ENCODE measurements at regions not wholly inside any gene's neighbourhood (a gene's known extent, or its start where the extent isn't known, plus 50 kb on each side); places are given as distances from the start of the nearest gene placed in this dataset.

DNA sequence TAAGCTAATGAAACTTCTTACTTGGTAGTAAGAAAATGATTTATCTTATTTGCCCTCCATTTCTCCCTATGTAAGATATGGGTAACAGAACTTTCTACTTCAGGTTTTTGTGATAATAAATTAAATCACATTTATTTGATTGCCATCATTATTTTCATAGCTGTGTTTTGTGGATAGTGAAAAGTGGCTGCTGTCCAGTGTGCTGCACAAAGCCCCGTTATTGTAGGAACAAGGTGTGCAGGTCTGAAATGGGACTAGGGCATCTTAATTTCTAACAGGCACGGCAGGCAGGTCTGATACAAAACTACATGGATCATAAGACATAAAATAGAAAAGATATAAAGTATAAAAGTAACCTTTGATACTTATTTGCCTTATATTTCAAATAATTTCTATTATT, 51.6 kb upstream of the THSD7B start:
- TF ChIP-seq, protein P1, sequence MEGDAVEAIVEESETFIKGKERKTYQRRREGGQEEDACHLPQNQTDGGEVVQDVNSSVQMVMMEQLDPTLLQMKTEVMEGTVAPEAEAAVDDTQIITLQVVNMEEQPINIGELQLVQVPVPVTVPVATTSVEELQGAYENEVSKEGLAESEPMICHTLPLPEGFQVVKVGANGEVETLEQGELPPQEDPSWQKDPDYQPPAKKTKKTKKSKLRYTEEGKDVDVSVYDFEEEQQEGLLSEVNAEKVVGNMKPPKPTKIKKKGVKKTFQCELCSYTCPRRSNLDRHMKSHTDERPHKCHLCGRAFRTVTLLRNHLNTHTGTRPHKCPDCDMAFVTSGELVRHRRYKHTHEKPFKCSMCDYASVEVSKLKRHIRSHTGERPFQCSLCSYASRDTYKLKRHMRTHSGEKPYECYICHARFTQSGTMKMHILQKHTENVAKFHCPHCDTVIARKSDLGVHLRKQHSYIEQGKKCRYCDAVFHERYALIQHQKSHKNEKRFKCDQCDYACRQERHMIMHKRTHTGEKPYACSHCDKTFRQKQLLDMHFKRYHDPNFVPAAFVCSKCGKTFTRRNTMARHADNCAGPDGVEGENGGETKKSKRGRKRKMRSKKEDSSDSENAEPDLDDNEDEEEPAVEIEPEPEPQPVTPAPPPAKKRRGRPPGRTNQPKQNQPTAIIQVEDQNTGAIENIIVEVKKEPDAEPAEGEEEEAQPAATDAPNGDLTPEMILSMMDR (optimal IDR thresholded peaks at IDR 0.05 in 1 of 3, IDR thresholded peaks at IDR 0.05 in 1 of 3, conservative IDR thresholded peaks at IDR 0.05 in 1 of 3; ENCODE audit: extremely low read depth in 1 of 3, insufficient read depth in 2 of 3, low read length in 3 of 3), result no peak
- no peak for TF ChIP-seq EZH2 (IDR thresholded peaks at IDR 0.05; ENCODE audit: low read length)

Data from keratinocyte (primary cell).